ENCODE measurements at regions not wholly inside any gene's neighbourhood (a gene's known extent, or its start where the extent isn't known, plus 50 kb on each side); places are given as distances from the start of the nearest gene placed in this dataset.

DNA sequence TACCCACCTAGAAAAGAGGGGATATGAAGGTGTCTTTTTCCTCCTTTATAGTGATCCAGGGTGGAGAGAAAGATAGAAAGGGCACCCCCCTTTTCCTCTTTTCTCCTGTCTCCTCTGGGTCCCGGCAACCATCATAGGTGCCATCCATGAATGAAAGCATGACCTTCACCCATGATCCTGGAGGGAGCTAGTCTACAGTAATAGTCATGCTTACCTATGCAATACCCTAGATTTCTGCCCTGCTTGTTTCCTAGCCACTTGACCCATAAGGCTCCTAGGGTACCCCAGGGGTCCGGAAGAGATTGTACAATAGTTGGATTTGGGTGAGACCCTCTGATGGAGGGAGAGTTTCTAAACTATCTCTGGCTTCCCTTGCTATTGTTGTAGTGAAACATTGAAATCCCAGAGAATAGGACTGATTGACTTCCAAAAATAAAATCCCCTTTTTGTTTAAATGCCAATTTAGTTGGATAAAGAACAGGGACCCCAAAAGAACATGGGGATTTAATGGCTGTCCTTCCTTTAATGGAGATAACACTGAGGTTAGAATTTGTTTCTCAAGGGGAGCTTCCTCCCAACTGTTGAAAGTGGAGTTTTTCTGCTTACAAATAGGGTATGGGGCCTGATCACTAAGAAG lies 366.8 kb upstream of the KHDRBS2 start:
- H3K4me1 ChIP-seq (ENCODE audit: insufficient read depth, low read length, severe bottlenecking) = no peaks in the 10 kb centered on the region
- H3F3A ChIP-seq (ENCODE audit: insufficient read depth, low read length) = no peaks in the 10 kb centered on the region
- H2AFZ ChIP-seq (ENCODE audit: low read length) = no peak overlapping the region
- H3K9ac ChIP-seq (ENCODE audit: low read length) = no peak overlapping the region
- H4K20me1 ChIP-seq (ENCODE audit: insufficient read depth, low read length) = no peaks in the 10 kb centered on the region
- H3K79me2 ChIP-seq (ENCODE audit: insufficient read depth, low read length) = no peaks in the 10 kb centered on the region
- H3K9me2 ChIP-seq (ENCODE audit: low read depth, low read length) = no peaks in the 10 kb centered on the region
- H3K36me3 ChIP-seq (ENCODE audit: insufficient read depth, low read length) = no peaks in the 10 kb centered on the region
- H3K9me3 ChIP-seq (ENCODE audit: low read length) = 0 out of 2 replicates have a peak, but pooled peaks cover 6% of the 10 kb centered on the region
- TF ChIP-seq CTCF (IDR thresholded peaks at IDR 0.05; ENCODE audit: low read length) = no peak
- TF ChIP-seq EZH2 (IDR thresholded peaks at IDR 0.05; ENCODE audit: borderline replicate concordance, low read length) = no peak
- H3K4me2 ChIP-seq (ENCODE audit: low read length) = no peak overlapping the region
- H3K4me3 ChIP-seq (ENCODE audit: low read depth, low read length, poor library complexity, severe bottlenecking) = no peak overlapping the region
- no peak overlapping the region for H3K27ac ChIP-seq (ENCODE audit: low read depth, low read length, poor library complexity, severe bottlenecking)
- H3K27me3 ChIP-seq (ENCODE audit: insufficient read depth, low read length) = no peaks in the 10 kb centered on the region

GRCh38 chr6:62645274-62645673 lies 359.2 kb upstream of the KHDRBS2 start:
- no peaks in the 10 kb centered on the region for H4K20me1 ChIP-seq (ENCODE audit: insufficient read depth, low read length)
- H3K4me2 ChIP-seq (ENCODE audit: low read length) = no peak overlapping the region
- no peaks in the 10 kb centered on the region for H3K27me3 ChIP-seq (ENCODE audit: insufficient read depth, low read length)
- no peak overlapping the region for H3K9ac ChIP-seq (ENCODE audit: low read length)
- no peak overlapping the region for H2AFZ ChIP-seq (ENCODE audit: low read length)
- TF ChIP-seq EZH2 (IDR thresholded peaks at IDR 0.05; ENCODE audit: borderline replicate concordance, low read length) (no peak), CTCF (IDR thresholded peaks at IDR 0.05; ENCODE audit: low read length) (no peak)
- H3K79me2 ChIP-seq (ENCODE audit: insufficient read depth, low read length) = no peaks in the 10 kb centered on the region
- H3K4me3 ChIP-seq (ENCODE audit: low read depth, low read length, poor library complexity, severe bottlenecking) = no peak overlapping the region
- H3K4me1 ChIP-seq (ENCODE audit: insufficient read depth, low read length, severe bottlenecking) = no peaks in the 10 kb centered on the region
- no peaks in the 10 kb centered on the region for H3K36me3 ChIP-seq (ENCODE audit: insufficient read depth, low read length)
- H3F3A ChIP-seq (ENCODE audit: insufficient read depth, low read length) = no peaks in the 10 kb centered on the region
- H3K9me3 ChIP-seq (ENCODE audit: low read length) = no peaks in the 10 kb centered on the region
- H3K27ac ChIP-seq (ENCODE audit: low read depth, low read length, poor library complexity, severe bottlenecking) = no peak overlapping the region
- H3K9me2 ChIP-seq (ENCODE audit: low read depth, low read length) = no peaks in the 10 kb centered on the region

GRCh38 chr6:62640749-62641148 lies 354.7 kb upstream of the KHDRBS2 start:
- H3K79me2 ChIP-seq (ENCODE audit: insufficient read depth, low read length) = no peaks in the 10 kb centered on the region
- no peak overlapping the region for H2AFZ ChIP-seq (ENCODE audit: low read length)
- H3K4me2 ChIP-seq (ENCODE audit: low read length) = no peak overlapping the region
- no peak overlapping the region for H3K9ac ChIP-seq (ENCODE audit: low read length)
- H3K27me3 ChIP-seq (ENCODE audit: insufficient read depth, low read length) = no peaks in the 10 kb centered on the region
- no peaks in the 10 kb centered on the region for H3K36me3 ChIP-seq (ENCODE audit: insufficient read depth, low read length)
- no peaks in the 10 kb centered on the region for H3F3A ChIP-seq (ENCODE audit: insufficient read depth, low read length)
- H3K9me2 ChIP-seq (ENCODE audit: low read depth, low read length) = no peaks in the 10 kb centered on the region
- no peaks in the 10 kb centered on the region for H4K20me1 ChIP-seq (ENCODE audit: insufficient read depth, low read length)
- TF ChIP-seq CTCF (IDR thresholded peaks at IDR 0.05; ENCODE audit: low read length) = no peak
- no peak for TF ChIP-seq EZH2 (IDR thresholded peaks at IDR 0.05; ENCODE audit: borderline replicate concordance, low read length)
- no peaks in the 10 kb centered on the region for H3K9me3 ChIP-seq (ENCODE audit: low read length)
- H3K4me3 ChIP-seq (ENCODE audit: low read depth, low read length, poor library complexity, severe bottlenecking) = no peak overlapping the region
- no peaks in the 10 kb centered on the region for H3K4me1 ChIP-seq (ENCODE audit: insufficient read depth, low read length, severe bottlenecking)
- H3K27ac ChIP-seq (ENCODE audit: low read depth, low read length, poor library complexity, severe bottlenecking) = no peak overlapping the region

Measured in OCI-LY1 (cell line).